Adipocyte (in vitro differentiated cells): ENCODE measurements at regions not wholly inside any gene's neighbourhood (a gene's known extent, or its start where the extent isn't known, plus 50 kb on each side); places are given as distances from the start of the nearest gene placed in this dataset.

Source experiments
- DNase-seq: peaks from one replicate; pipeline ENCODE4 v3.0.0-alpha.2; 2015; ENCODE audit warnings: low read depth
- H3K27me3 ChIP-seq: replicated peaks from 2 replicates; pipeline ENCODE4 v1.7.0; 2013; ENCODE audit warnings: mild to moderate bottlenecking, low read length, moderate library complexity; ENCODE audit not compliant: control insufficient read depth, insufficient read depth
- H3K36me3 ChIP-seq: 2 replicates; pipeline ENCODE4 v1.7.0; 2013; ENCODE audit warnings: low read length, mild to moderate bottlenecking, moderate library complexity; ENCODE audit not compliant: control insufficient read depth, insufficient read depth, severe bottlenecking
- H3K4me1 ChIP-seq: 2 replicates; pipeline ENCODE4 v1.7.0; 2013; ENCODE audit warnings: mild to moderate bottlenecking, low read length, moderate library complexity; ENCODE audit not compliant: control insufficient read depth, insufficient read depth
- H3K4me3 ChIP-seq: 2 replicates; pipeline ENCODE4 v1.7.0; 2013; ENCODE audit warnings: mild to moderate bottlenecking, low read length, moderate library complexity
- H3K9ac ChIP-seq: 2 replicates; pipeline ENCODE4 v1.7.0; 2013; ENCODE audit warnings: mild to moderate bottlenecking, low read length, moderate library complexity
- H3K9me3 ChIP-seq: 2 replicates; pipeline ENCODE4 v1.7.0; 2013; ENCODE audit warnings: mild to moderate bottlenecking, low read length, moderate library complexity; ENCODE audit not compliant: control insufficient read depth

GRCh38 chr7:146004805-146005204 is 111.8 kb upstream of the CNTNAP2 start:
- Histone ChIP-seq H3K9me3 (no peaks in the 10 kb centered on the region), H3K27me3 (no peaks in the 10 kb centered on the region), H3K4me3 (no peak overlapping the region), H3K4me1 (no peaks in the 10 kb centered on the region), H3K36me3 (no peaks in the 10 kb centered on the region), H3K9ac (no peak overlapping the region)
- DNase-seq, result no peak

DNA sequence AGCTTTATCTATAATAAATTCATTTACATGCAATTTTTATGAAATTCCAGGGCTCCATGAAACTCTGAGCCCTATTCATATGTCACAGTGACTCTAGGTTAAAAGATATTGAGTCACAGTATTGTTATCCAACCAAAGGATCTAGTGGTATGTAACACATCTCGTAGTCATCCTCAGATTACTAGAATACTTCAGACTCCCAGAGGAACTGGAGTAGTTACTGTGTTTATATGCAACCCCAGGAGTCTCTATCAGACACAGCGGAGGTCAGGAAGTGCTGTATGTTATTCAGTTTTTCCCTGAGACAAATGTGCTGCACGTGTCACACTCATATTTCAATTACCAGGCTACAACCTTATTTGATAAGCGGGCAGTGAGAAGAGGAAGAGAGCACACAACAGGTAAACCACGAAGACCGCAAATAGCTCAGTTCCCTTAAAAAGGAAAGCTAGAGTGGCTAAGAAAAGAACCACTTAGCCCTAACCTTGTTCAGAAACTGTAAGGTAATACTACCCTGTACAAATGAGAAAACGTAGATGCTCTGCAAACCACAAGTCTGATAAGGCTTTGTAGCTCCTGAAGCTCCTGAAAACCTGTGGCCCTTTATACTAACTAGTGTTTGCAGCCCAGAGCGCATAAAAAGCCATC is 114.0 kb upstream of the CNTNAP2 start:
- H3K4me3 ChIP-seq, result no peak overlapping the region
- H3K9ac ChIP-seq, result no peak overlapping the region
- no peaks in the 10 kb centered on the region for H3K4me1 ChIP-seq
- no peaks in the 10 kb centered on the region for H3K9me3 ChIP-seq
- H3K36me3 ChIP-seq, result no peaks in the 10 kb centered on the region
- H3K27me3 ChIP-seq, result no peaks in the 10 kb centered on the region
- no peak for DNase-seq

GRCh38 chr7:146002008-146002407 is 114.6 kb upstream of the CNTNAP2 start:
- no peak for DNase-seq
- H3K4me1 ChIP-seq, result no peaks in the 10 kb centered on the region
- no peaks in the 10 kb centered on the region for H3K27me3 ChIP-seq
- H3K36me3 ChIP-seq, result no peaks in the 10 kb centered on the region
- H3K4me3 ChIP-seq, result no peak overlapping the region
- H3K9ac ChIP-seq, result no peak overlapping the region
- H3K9me3 ChIP-seq, result no peaks in the 10 kb centered on the region

DNA sequence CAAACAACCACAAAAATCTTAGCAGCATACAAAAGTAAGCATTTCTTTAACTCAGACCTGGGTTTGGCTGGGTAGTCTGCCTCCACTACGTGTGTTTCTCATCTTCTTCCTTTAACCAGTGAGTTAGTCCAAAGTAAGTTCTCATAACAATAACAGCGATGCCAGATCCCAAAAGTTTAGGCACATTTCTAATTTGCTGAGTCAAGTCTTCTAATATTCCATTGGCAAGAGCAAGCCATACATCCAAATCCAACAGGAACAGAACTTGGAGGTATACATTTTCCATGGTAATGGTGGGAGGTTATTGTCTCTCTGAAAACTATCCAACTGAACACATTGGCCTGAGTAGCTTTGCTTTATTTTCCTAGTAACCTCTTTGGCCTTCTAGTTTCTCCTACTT is 115.7 kb upstream of the CNTNAP2 start:
- Histone ChIP-seq H3K4me3 (no peak overlapping the region), H3K9me3 (no peaks in the 10 kb centered on the region), H3K27me3 (no peaks in the 10 kb centered on the region), H3K4me1 (no peaks in the 10 kb centered on the region), H3K9ac (no peak overlapping the region), H3K36me3 (no peaks in the 10 kb centered on the region)
- DNase-seq, result no peak

DNA sequence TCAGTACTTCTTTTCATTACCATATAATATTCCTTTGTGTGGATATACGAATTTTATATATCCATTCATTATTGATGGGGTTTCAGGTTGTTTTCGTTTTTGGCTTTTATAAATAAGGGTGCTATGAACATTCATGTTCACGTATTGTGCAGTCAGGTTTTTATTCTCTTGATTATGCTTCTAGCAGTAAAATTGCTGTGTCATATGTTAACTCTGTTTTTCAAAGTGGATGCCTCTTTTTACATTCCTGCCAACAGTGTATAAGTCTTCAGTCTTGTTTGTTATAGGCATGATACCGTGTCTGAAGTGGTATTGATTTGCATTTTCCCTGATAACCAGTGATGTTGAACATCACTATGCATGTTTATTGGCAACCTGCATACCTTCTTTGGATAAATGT is 127.1 kb upstream of the CNTNAP2 start:
- Histone ChIP-seq H3K36me3 (no peaks in the 10 kb centered on the region), H3K9ac (no peak overlapping the region), H3K4me1 (no peaks in the 10 kb centered on the region), H3K4me3 (no peak overlapping the region), H3K9me3 (peaks cover 3% of the 10 kb centered on the region), H3K27me3 (no peaks in the 10 kb centered on the region)
- DNase-seq, result no peak

GRCh38 chr7:145986248-145986874 is 130.2 kb upstream of the CNTNAP2 start:
- no peaks in the 10 kb centered on the region for H3K27me3 ChIP-seq
- H3K4me1 ChIP-seq, result no peaks in the 10 kb centered on the region
- no peak overlapping the region for H3K9ac ChIP-seq
- H3K4me3 ChIP-seq, result no peak overlapping the region
- no peaks in the 10 kb centered on the region for H3K36me3 ChIP-seq
- no peak for DNase-seq
- no peaks in the 10 kb centered on the region for H3K9me3 ChIP-seq

DNA sequence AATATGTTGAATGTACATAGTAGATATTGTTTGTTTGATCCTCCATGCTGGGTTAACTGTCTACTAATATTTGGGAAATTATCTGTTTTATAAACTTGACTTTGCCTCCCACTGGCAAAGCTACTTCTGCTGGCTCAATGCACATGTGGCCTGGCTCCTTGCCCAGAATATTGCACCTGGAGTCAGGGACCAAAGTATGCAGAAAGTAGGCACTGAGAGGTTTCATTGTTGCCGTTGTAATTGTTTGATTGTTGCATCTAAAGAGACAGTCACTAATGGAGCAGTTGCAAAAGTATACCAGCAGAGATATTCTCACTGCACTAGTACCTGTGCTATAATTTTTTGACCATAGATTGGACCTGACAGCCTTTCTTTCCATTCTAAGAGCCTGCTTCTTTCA is 137.8 kb upstream of the CNTNAP2 start:
- Histone ChIP-seq H3K36me3 (no peaks in the 10 kb centered on the region), H3K4me1 (no peaks in the 10 kb centered on the region), H3K9me3 (no peaks in the 10 kb centered on the region), H3K27me3 (no peaks in the 10 kb centered on the region), H3K9ac (no peak overlapping the region), H3K4me3 (no peak overlapping the region)
- DNase-seq, result no peak

DNA sequence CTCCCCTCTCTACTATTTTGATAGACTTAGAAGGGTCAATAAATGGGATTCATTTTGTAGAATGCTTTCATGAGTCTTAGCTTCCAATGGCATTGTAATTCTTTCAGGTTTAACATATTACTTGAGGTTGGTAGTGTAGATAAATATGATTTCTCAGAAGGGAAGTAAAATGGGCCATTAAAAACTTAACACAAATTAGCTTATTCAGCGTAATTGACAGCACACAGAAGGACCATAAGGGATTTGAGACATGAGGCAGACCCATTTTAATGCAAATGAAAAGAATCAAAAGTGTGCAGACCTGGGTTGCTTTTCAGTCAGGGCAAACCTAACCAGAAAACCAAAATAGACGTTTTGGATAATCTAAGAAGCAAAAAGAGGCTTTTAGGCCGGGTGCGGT is 156.6 kb upstream of the CNTNAP2 start:
- no peak for DNase-seq
- Histone ChIP-seq H3K4me1 (no peaks in the 10 kb centered on the region), H3K36me3 (no peaks in the 10 kb centered on the region), H3K9me3 (no peaks in the 10 kb centered on the region), H3K27me3 (no peaks in the 10 kb centered on the region), H3K9ac (no peak overlapping the region), H3K4me3 (no peak overlapping the region)

DNA sequence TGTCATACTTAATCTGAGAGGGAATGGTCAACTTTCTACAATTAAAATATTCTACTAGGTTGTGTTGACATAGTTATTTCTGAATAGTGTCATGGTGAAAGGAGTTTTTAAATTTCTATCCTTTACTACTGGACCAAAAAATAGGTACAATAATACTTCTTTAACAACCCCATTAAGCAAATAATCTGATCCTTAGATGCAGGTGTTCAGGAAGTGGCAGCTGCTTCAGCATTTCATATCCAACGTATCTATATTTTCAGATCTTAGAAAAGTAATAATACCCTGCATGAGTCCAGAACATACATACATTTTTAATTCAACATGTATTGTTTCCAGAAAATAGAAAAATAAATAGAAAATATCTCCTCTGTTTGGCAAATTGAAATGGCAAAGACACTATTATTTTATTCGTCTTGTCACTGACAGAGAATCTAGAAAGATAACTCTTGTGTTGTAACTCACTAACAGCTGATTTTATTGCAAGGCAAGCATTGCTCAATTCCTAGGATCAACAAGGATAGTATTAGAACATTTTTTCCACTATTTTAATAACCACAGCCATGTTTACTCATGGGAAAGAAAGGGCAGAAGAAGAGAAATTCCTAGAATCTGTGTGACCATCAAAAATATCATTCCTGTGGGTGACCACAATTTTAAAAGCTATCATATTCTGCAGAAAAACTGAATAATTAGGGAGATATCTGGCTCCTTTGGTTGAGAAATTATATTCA is 159.3 kb upstream of the CNTNAP2 start:
- Histone ChIP-seq H3K4me3 (no peak overlapping the region), H3K9ac (no peak overlapping the region), H3K27me3 (no peaks in the 10 kb centered on the region), H3K4me1 (no peaks in the 10 kb centered on the region), H3K36me3 (no peaks in the 10 kb centered on the region), H3K9me3 (no peaks in the 10 kb centered on the region)
- no peak for DNase-seq

DNA sequence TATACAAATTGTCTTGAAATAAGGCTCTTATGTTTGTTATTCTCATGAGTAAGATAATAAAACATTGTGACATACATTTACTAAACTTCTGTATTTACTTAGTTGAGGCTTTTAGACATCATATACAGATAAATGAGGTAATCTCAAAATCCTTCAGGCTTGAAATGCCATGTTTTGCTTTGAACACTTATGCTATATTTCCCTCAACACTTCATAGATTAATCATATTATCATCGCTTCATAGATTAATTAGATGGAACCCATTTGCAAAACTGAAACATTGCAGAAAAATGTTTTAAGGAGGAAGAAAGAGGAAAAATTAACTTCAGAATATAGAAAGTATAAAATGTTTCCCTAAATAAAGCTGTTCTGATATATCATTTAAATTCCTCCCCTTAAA is 165.0 kb upstream of the CNTNAP2 start:
- Histone ChIP-seq H3K9ac (no peak overlapping the region), H3K4me3 (no peak overlapping the region), H3K9me3 (peaks cover 11% of the 10 kb centered on the region), H3K4me1 (no peaks in the 10 kb centered on the region), H3K36me3 (no peaks in the 10 kb centered on the region), H3K27me3 (no peaks in the 10 kb centered on the region)
- DNase-seq, result no peak

DNA sequence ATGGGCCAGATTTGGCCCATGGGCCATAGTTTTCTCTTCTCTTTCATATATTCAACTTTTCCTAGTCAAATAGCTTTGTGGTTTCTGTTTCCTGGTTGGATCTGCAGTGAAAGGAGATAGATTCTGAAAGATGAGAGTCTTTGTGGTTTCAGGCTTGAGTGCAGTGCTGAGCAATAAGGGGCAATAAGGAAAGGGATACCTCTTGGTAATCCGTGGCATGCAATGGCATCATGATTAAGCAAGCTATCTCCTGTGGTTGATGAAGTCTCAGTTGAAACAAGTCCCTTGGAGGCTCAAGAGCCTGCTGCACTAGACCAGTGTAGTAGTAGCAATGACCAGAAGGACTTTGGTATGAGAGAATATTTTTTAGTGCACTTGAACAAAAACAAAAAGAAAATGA is 187.7 kb upstream of the CNTNAP2 start:
- Histone ChIP-seq H3K4me3 (no peak overlapping the region), H3K27me3 (no peaks in the 10 kb centered on the region), H3K9me3 (peaks cover 3% of the 10 kb centered on the region), H3K4me1 (no peaks in the 10 kb centered on the region), H3K36me3 (no peaks in the 10 kb centered on the region), H3K9ac (no peak overlapping the region)
- DNase-seq, result no peak
